ENCODE measurements at regions not wholly inside any gene's neighbourhood (a gene's known extent, or its start where the extent isn't known, plus 50 kb on each side); places are given as distances from the start of the nearest gene placed in this dataset.
"Not testable (repeated sequence)": the region's sequence is repeated elsewhere in the genome, so short reads cannot be mapped to it uniquely, and the experiment has no call there.

DNA sequence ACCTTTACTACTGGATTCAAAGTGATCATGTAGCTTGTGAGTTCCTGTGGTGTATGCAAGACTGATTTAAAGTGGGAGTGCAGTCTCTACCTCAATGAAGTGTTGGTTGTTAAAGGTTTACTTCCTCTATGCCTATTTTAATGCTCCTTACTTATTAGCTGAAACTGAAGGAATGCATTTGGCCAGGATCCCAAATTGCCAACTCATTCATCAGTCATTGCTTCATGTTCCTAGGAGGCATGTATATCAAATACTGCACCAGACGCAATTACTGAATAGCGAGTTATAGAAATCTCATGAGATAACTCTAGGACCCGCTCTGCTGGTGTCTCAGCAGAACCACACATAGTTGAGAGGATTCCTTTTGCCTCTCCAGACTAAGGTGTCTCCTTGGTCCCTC lies 143.0 kb upstream of the RPS23 start:
- H3K9me3 ChIP-seq (ENCODE audit: control insufficient read depth, low read length): no peaks in the 10 kb centered on the region
- no peaks in the 10 kb centered on the region for H3K36me3 ChIP-seq (ENCODE audit: control insufficient read depth, insufficient read depth, low read length, severe bottlenecking)
- DNase-seq (ENCODE audit: low read depth): peak; percentile 60
- H3K4me3 ChIP-seq (ENCODE audit: low read length): no peak overlapping the region
- no peak overlapping the region for H3K9ac ChIP-seq (ENCODE audit: low read length)
- H3K27me3 ChIP-seq (replicated peaks; ENCODE audit: control insufficient read depth, insufficient read depth, low read length): no peaks in the 10 kb centered on the region
- peaks cover 41% of the 10 kb centered on the region for H3K4me1 ChIP-seq (ENCODE audit: control insufficient read depth, insufficient read depth, low read length)

DNA sequence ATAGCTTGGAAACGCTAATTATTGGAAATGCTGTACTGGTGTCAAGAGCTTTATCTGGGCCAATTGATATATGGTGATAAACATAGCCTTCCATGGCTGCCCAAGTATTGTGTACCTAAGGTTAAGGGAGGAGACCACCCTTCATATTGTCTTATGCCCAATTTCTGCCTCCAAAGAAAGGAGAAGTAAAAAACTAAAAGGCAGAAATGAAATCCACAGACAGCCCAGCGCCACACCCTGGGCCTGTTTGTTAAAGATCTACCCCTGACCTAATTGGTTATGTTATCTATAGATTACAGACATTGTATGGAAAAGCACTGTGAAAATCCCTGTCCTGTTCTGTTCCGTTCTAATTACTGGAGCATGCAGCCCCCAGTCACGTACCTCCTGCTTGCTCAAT lies 142.4 kb upstream of the RPS23 start:
- not testable (repeated sequence) for H3K4me3 ChIP-seq (ENCODE audit: low read length); H3K27me3 ChIP-seq (replicated peaks; ENCODE audit: control insufficient read depth, insufficient read depth, low read length); DNase-seq (ENCODE audit: low read depth)

GRCh38 chr5:82419559-82420332 lies 141.6 kb upstream of the RPS23 start:
- Histone ChIP-seq H3K4me1 (ENCODE audit: control insufficient read depth, insufficient read depth, low read length) (peaks cover 32% of the 10 kb centered on the region), H3K9ac (ENCODE audit: low read length) (no peak overlapping the region), H3K9me3 (ENCODE audit: control insufficient read depth, low read length) (no peaks in the 10 kb centered on the region), H3K36me3 (ENCODE audit: control insufficient read depth, insufficient read depth, low read length, severe bottlenecking) (no peaks in the 10 kb centered on the region), H3K4me3 (ENCODE audit: low read length) (no peak overlapping the region), H3K27me3 (replicated peaks; ENCODE audit: control insufficient read depth, insufficient read depth, low read length) (no peaks in the 10 kb centered on the region)
- DNase-seq (ENCODE audit: low read depth): no peak

More for the DNA sequence above, 142.4 kb upstream of the RPS23 start:
- H3K9me3 ChIP-seq (ENCODE audit: control insufficient read depth, low read length); H3K9ac ChIP-seq (ENCODE audit: low read length); H3K36me3 ChIP-seq (ENCODE audit: control insufficient read depth, insufficient read depth, low read length, severe bottlenecking): not testable (repeated sequence)
- H3K4me1 ChIP-seq (ENCODE audit: control insufficient read depth, insufficient read depth, low read length): peaks cover 35% of the 10 kb centered on the region

- peaks cover 31% of the 10 kb centered on the region for H3K4me1 ChIP-seq (ENCODE audit: control insufficient read depth, insufficient read depth, low read length)
- H3K9me3 ChIP-seq (ENCODE audit: control insufficient read depth, low read length): no peaks in the 10 kb centered on the region
Observed at GRCh38 chr5:82418608-82418950, 140.4 kb upstream of the RPS23 start.

GRCh38 chr5:82417776-82418607 lies 139.8 kb upstream of the RPS23 start:
- Histone ChIP-seq H3K4me3 (ENCODE audit: low read length) (no peak overlapping the region), H3K36me3 (ENCODE audit: control insufficient read depth, insufficient read depth, low read length, severe bottlenecking) (no peaks in the 10 kb centered on the region), H3K4me1 (ENCODE audit: control insufficient read depth, insufficient read depth, low read length) (peaks cover 35% of the 10 kb centered on the region), H3K9me3 (ENCODE audit: control insufficient read depth, low read length) (no peaks in the 10 kb centered on the region), H3K27me3 (replicated peaks; ENCODE audit: control insufficient read depth, insufficient read depth, low read length) (no peaks in the 10 kb centered on the region), H3K9ac (ENCODE audit: low read length) (no peak overlapping the region)
- DNase-seq (ENCODE audit: low read depth): peak; percentile 45

More at GRCh38 chr5:82418608-82418950, 140.4 kb upstream of the RPS23 start:
- H3K4me3 ChIP-seq (ENCODE audit: low read length): no peak overlapping the region
- no peak overlapping the region for H3K9ac ChIP-seq (ENCODE audit: low read length)
- no peaks in the 10 kb centered on the region for H3K27me3 ChIP-seq (replicated peaks; ENCODE audit: control insufficient read depth, insufficient read depth, low read length)
- no peak for DNase-seq (ENCODE audit: low read depth)
- H3K36me3 ChIP-seq (ENCODE audit: control insufficient read depth, insufficient read depth, low read length, severe bottlenecking): no peaks in the 10 kb centered on the region

DNA sequence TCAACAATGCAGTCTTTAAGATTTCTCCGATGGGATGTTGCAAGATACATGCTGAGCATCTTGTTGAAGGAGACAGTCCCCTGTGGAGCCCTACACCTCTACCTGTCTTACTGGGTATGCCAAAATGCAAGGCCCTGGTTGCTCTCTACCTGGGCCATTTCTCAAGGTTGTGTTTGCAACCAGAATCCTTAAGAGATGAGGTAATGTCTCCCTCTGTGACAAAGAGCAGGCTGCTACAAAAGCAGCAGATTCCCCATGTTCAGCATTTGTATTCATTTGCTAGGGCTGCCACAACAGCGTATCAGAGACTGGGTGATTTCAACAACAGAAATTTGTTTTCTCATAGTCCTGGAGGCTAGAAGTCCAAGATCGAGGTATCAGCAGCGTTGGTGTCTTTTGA lies 138.4 kb upstream of the RPS23 start:
- no peak for DNase-seq (ENCODE audit: low read depth)
- no peak overlapping the region for H3K4me3 ChIP-seq (ENCODE audit: low read length)
- H3K27me3 ChIP-seq (replicated peaks; ENCODE audit: control insufficient read depth, insufficient read depth, low read length): no peaks in the 10 kb centered on the region
- no peak overlapping the region for H3K9ac ChIP-seq (ENCODE audit: low read length)
- no peaks in the 10 kb centered on the region for H3K9me3 ChIP-seq (ENCODE audit: control insufficient read depth, low read length)
- H3K36me3 ChIP-seq (ENCODE audit: control insufficient read depth, insufficient read depth, low read length, severe bottlenecking): no peaks in the 10 kb centered on the region
- H3K4me1 ChIP-seq (ENCODE audit: control insufficient read depth, insufficient read depth, low read length): peaks cover 30% of the 10 kb centered on the region

- Histone ChIP-seq H3K9ac (ENCODE audit: low read length) (peak overlapping the region; percentile 73), H3K4me1 (ENCODE audit: control insufficient read depth, insufficient read depth, low read length) (peaks cover 25% of the 10 kb centered on the region), H3K36me3 (ENCODE audit: control insufficient read depth, insufficient read depth, low read length, severe bottlenecking) (no peaks in the 10 kb centered on the region), H3K4me3 (ENCODE audit: low read length) (no peak overlapping the region), H3K9me3 (ENCODE audit: control insufficient read depth, low read length) (no peaks in the 10 kb centered on the region), H3K27me3 (replicated peaks; ENCODE audit: control insufficient read depth, insufficient read depth, low read length) (no peaks in the 10 kb centered on the region)
- DNase-seq (ENCODE audit: low read depth): no peak
Observed at GRCh38 chr5:82414041-82414388, 135.9 kb upstream of the RPS23 start.

DNA sequence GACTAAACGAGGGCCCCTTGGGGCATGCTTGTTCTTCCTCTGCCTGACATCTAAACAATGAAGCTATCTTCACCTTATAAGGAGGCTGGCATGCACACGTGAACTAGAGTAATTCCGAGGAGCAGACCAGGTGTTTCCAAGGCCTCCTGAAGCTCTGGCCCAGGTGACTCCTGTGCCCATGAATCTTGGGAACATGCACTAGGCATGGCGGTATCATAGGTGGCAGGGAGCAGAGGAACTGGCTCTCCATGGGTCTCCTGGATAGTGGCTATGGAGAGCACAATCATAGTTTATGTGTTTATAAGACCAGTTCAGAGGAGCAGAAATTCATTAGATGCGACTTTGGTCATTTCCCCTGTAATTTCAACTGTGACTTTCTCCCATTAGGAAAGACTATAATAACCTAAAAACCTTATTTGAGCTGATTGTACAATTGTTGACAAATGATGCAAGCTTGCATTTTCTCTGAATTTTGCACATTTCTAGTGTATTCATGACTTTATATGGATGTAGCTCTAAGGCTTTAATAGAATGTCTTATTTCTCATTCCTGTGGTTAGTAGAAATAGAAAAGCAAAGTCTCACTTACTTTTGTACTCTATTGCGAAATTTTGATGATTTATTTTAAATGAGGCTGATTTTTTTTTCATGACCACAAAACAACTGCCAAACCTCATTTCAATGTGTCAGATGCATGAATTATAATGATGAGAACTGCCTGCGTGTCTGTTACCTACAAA lies 135.3 kb upstream of the RPS23 start:
- DNase-seq (ENCODE audit: low read depth): peak; percentile 90
- peaks cover 25% of the 10 kb centered on the region for H3K4me1 ChIP-seq (ENCODE audit: control insufficient read depth, insufficient read depth, low read length)
- peak overlapping the region; percentile 15 for H3K4me3 ChIP-seq (ENCODE audit: low read length)
- no peaks in the 10 kb centered on the region for H3K27me3 ChIP-seq (replicated peaks; ENCODE audit: control insufficient read depth, insufficient read depth, low read length)
- H3K9ac ChIP-seq (ENCODE audit: low read length): peak overlapping the region; percentile 74
- H3K9me3 ChIP-seq (ENCODE audit: control insufficient read depth, low read length): no peaks in the 10 kb centered on the region
- no peaks in the 10 kb centered on the region for H3K36me3 ChIP-seq (ENCODE audit: control insufficient read depth, insufficient read depth, low read length, severe bottlenecking)

DNA sequence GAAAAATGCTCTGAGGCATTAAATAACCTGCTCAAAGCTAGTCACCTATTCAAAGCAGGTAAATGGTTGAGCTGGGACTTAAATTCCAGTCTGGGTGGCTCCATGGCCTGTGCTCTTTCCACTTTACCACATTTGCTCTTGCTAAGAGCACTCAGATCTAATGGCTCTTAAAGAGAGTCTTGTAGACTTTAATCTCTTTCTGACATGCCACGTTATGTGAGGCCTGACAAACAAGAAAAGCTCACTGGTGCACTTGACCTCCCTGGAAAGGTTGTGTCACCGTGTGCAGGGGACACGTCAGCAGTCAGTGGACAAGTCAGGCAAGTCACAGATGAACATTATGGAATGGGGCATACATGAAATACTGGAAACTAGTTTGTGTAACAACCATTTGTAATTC lies 129.9 kb upstream of the RPS23 start:
- DNase-seq (ENCODE audit: low read depth): no peak
- Histone ChIP-seq H3K4me1 (ENCODE audit: control insufficient read depth, insufficient read depth, low read length) (peaks cover 26% of the 10 kb centered on the region), H3K9me3 (ENCODE audit: control insufficient read depth, low read length) (peaks cover 19% of the 10 kb centered on the region), H3K4me3 (ENCODE audit: low read length) (no peak overlapping the region), H3K36me3 (ENCODE audit: control insufficient read depth, insufficient read depth, low read length, severe bottlenecking) (no peaks in the 10 kb centered on the region), H3K27me3 (replicated peaks; ENCODE audit: control insufficient read depth, insufficient read depth, low read length) (no peaks in the 10 kb centered on the region), H3K9ac (ENCODE audit: low read length) (no peak overlapping the region)

DNA sequence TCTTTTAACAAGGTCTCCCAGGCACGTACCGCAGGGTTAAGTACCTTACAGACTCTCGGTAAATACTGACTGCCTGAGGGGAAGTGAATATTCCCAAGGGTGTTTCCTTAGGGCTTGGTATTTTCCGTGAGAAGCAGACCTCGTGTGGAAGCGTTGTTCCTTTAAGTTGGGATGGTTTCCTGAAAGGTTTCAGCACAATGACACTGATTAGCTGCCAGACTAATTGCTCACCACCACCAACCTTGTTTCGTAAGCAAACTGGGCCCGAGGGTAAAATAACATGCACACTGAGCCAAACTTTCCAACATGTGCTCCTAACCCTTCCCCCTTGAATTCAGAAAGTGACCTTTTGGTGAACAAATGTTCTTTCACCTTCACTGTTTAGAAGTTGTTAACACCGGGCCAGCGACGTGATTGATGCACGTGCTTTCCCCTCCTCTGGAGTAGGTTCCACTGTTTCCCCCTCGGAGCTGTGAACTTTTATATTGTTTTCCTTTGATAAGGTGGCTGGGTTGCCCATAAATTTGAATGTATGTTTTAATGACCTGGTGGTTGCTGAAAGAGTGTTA lies 128.1 kb upstream of the RPS23 start:
- H3K4me1 ChIP-seq (ENCODE audit: control insufficient read depth, insufficient read depth, low read length): peaks cover 18% of the 10 kb centered on the region
- peaks cover 19% of the 10 kb centered on the region for H3K9me3 ChIP-seq (ENCODE audit: control insufficient read depth, low read length)
- H3K36me3 ChIP-seq (ENCODE audit: control insufficient read depth, insufficient read depth, low read length, severe bottlenecking): no peaks in the 10 kb centered on the region
- no peak overlapping the region for H3K4me3 ChIP-seq (ENCODE audit: low read length)
- DNase-seq (ENCODE audit: low read depth): peak; percentile 94
- no peak overlapping the region for H3K9ac ChIP-seq (ENCODE audit: low read length)
- no peaks in the 10 kb centered on the region for H3K27me3 ChIP-seq (replicated peaks; ENCODE audit: control insufficient read depth, insufficient read depth, low read length)
